ENCODE measurements at regions not wholly inside any gene's neighbourhood (a gene's known extent, or its start where the extent isn't known, plus 50 kb on each side); places are given as distances from the start of the nearest gene placed in this dataset.

- no peak for DNase-seq
These were observed 360.9 kb upstream of the HSFY2 start for GRCh38 chrY:19134426-19134825.

- DNase-seq: no peak
These were observed 357.2 kb upstream of the HSFY2 start for GRCh38 chrY:19130569-19131358.

GRCh38 chrY:19126889-19127288 lies 353.4 kb upstream of the HSFY2 start:
- DNase-seq: no peak

- DNase-seq: no peak
These were observed 351.1 kb upstream of the HSFY2 start for GRCh38 chrY:19124609-19125008.

GRCh38 chrY:19122450-19122849 lies 348.9 kb upstream of the HSFY2 start:
- DNase-seq: no peak

GRCh38 chrY:19098349-19098748 lies 324.8 kb upstream of the HSFY2 start:
- DNase-seq: no peak

- DNase-seq: no peak
These were observed 321.9 kb upstream of the HSFY2 start for GRCh38 chrY:19095460-19095859.

GRCh38 chrY:19083006-19083405 lies 309.5 kb upstream of the HSFY2 start:
- DNase-seq: no peak

GRCh38 chrY:19077698-19078113 lies 304.2 kb upstream of the HSFY2 start:
- DNase-seq: no peak

- DNase-seq: peak; percentile 80
These were observed 303.5 kb upstream of the HSFY2 start for GRCh38 chrY:19076846-19077697.

GRCh38 chrY:19075471-19076253 lies 302.1 kb upstream of the HSFY2 start:
- DNase-seq: peak; percentile 88

- no peak for DNase-seq
These were observed 293.9 kb upstream of the HSFY2 start for GRCh38 chrY:19067435-19067834.

- DNase-seq: no peak
These were observed 293.1 kb upstream of the HSFY2 start for GRCh38 chrY:19066447-19067190.

- no peak for DNase-seq
These were observed 291.6 kb upstream of the HSFY2 start for GRCh38 chrY:19065119-19065518.

- no peak for DNase-seq
These were observed 286.2 kb upstream of the HSFY2 start for GRCh38 chrY:19059733-19060132.

- no peak for DNase-seq
These were observed 285.4 kb upstream of the HSFY2 start for GRCh38 chrY:19058831-19059370.

- no peak for DNase-seq
These were observed 282.6 kb upstream of the HSFY2 start for GRCh38 chrY:19056138-19056469.

- DNase-seq: no peak
These were observed 281.9 kb upstream of the HSFY2 start for GRCh38 chrY:19055232-19056137.

GRCh38 chrY:19053806-19054205 lies 280.3 kb upstream of the HSFY2 start:
- DNase-seq: no peak

GRCh38 chrY:19051021-19051420 lies 277.5 kb upstream of the HSFY2 start:
- DNase-seq: no peak

- DNase-seq: no peak
These were observed 269.5 kb upstream of the HSFY2 start for GRCh38 chrY:19042984-19043442.

All from left hindlimb (tissue), 1 donor.